ENCODE measurements at regions not wholly inside any gene's neighbourhood (a gene's known extent, or its start where the extent isn't known, plus 50 kb on each side); places are given as distances from the start of the nearest gene placed in this dataset.

DNA sequence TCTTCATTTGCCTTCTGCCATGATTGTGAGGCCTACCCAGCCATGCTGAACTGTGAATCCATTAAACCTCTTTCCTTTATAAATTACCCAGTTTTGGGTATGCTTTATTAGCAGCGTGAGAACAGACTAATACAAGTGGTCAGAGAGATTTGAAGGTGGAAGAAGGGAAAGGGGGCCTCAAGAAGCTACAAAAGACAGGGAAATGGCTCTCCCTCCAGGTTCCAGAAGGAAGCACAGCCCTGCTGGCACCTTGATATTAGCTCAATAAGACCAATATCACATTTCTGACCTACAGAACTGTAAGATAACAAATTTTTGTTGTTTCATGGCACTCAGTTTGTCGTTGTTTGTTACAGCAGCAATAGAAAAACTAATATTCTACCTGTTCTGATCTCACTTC is 536.5 kb upstream of the MARCKS start:
- H3K4me1 Mint-ChIP-seq = no peaks in the 10 kb centered on the region
- no peak overlapping the region for H3K27ac Mint-ChIP-seq
- H3K9me3 Mint-ChIP-seq = no peaks in the 10 kb centered on the region
- H3K36me3 Mint-ChIP-seq (ENCODE audit: low read depth) = no peaks in the 10 kb centered on the region
- ATAC-seq (ENCODE audit: low read depth) (no peak), DNase-seq (no peak)
- TF ChIP-seq, protein P1, sequence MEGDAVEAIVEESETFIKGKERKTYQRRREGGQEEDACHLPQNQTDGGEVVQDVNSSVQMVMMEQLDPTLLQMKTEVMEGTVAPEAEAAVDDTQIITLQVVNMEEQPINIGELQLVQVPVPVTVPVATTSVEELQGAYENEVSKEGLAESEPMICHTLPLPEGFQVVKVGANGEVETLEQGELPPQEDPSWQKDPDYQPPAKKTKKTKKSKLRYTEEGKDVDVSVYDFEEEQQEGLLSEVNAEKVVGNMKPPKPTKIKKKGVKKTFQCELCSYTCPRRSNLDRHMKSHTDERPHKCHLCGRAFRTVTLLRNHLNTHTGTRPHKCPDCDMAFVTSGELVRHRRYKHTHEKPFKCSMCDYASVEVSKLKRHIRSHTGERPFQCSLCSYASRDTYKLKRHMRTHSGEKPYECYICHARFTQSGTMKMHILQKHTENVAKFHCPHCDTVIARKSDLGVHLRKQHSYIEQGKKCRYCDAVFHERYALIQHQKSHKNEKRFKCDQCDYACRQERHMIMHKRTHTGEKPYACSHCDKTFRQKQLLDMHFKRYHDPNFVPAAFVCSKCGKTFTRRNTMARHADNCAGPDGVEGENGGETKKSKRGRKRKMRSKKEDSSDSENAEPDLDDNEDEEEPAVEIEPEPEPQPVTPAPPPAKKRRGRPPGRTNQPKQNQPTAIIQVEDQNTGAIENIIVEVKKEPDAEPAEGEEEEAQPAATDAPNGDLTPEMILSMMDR (IDR thresholded peaks at IDR 0.05) = no peak
- H3K4me3 Mint-ChIP-seq = no peak overlapping the region
- ChIA-PET CTCF (interaction anchor here (1.2 kb wide), 1 partner anchor 538 kb away, joined by 3 read pairs; no protein-coding TSS in a partner anchor), POLR2A (no interaction called here)
- intact Hi-C loops (cut with micrococcal nuclease) = no loop called here
- H3K27me3 Mint-ChIP-seq = no peaks in the 10 kb centered on the region

DNA sequence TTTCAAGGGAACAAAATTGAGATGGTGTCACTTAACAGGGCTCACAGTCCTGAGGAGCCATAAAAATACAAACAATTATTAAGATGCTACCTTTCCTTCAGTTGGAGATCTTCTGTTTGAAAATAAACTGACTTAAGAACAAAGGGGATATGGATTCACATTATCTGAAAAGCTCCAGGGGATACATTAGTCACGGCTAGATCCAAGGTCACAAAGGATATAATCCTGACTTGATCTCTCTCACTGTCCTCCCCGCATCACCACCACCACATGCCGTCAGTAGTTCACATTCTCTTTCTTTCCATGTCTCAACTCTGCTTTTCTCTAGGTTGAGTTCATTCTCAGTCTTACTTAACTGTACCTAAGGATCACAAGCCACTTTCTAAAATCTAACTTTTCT is 530.4 kb upstream of the MARCKS start:
- Mint-ChIP-seq H3K36me3 (ENCODE audit: low read depth) (no peaks in the 10 kb centered on the region), H3K9me3 (no peaks in the 10 kb centered on the region), H3K4me1 (no peaks in the 10 kb centered on the region), H3K4me3 (no peak overlapping the region), H3K27me3 (no peaks in the 10 kb centered on the region), H3K27ac (no peak overlapping the region)
- ATAC-seq (ENCODE audit: low read depth) (no peak), DNase-seq (no peak)
- ChIA-PET POLR2A (no interaction called here), CTCF (no interaction called here)
- TF ChIP-seq, protein P1 (IDR thresholded peaks at IDR 0.05) = no peak
- intact Hi-C loops (cut with micrococcal nuclease) = no loop called here

- H3K4me1 Mint-ChIP-seq = no peaks in the 10 kb centered on the region
- CTCF ChIA-PET = no interaction called here
- POLR2A ChIA-PET = no interaction called here
- DNase-seq = no peak
- TF ChIP-seq, protein P1 (IDR thresholded peaks at IDR 0.05) = no peak
- H3K36me3 Mint-ChIP-seq (ENCODE audit: low read depth) = no peaks in the 10 kb centered on the region
- intact Hi-C loops (cut with micrococcal nuclease) = no loop called here
- H3K27me3 Mint-ChIP-seq = no peaks in the 10 kb centered on the region
- no peak for ATAC-seq (ENCODE audit: low read depth)
- H3K27ac Mint-ChIP-seq = no peak overlapping the region
- H3K9me3 Mint-ChIP-seq = no peaks in the 10 kb centered on the region
- H3K4me3 Mint-ChIP-seq = no peak overlapping the region
Observed at GRCh38 chr6:113328886-113329381, 528.2 kb upstream of the MARCKS start.

DNA sequence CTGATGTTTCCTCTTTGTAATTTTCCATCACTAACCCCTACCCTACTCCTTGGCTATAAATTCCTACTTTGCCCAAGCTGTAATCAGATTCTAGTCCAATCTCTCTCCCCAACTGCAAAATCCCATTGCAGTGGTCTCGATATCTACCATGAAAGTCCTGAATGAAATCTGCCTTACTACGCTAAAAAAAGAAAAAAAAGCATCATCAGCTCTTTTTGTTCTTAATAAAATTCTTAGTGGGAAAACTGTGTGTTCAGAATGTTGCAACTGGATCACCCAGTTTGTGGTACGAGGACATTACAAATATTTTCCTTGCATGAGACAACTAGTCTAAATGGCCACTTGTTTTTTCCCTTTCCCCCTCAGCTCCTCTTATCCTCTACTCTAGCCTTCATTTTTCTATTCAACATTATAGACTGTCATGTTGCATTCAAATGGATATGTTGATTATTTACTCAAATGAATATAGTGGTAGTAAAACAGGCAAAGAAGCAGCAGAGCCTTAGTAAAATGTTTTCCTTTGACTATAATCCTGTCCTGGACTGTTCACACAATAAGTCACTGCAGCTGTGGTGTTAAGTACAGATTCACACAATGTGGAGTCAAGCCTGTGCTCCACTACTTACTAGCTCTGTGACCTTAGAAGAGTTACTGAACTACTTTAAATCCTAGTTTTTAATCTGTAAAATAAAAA is 527.1 kb upstream of the MARCKS start:
- H3K27ac Mint-ChIP-seq = no peak overlapping the region
- no peaks in the 10 kb centered on the region for H3K27me3 Mint-ChIP-seq
- DNase-seq = no peak
- POLR2A ChIA-PET = no interaction called here
- CTCF ChIA-PET = no interaction called here
- no peaks in the 10 kb centered on the region for H3K4me1 Mint-ChIP-seq
- TF ChIP-seq, protein P1 (IDR thresholded peaks at IDR 0.05) = no peak
- ATAC-seq (ENCODE audit: low read depth) = no peak
- H3K9me3 Mint-ChIP-seq = no peaks in the 10 kb centered on the region
- H3K4me3 Mint-ChIP-seq = no peak overlapping the region
- no peaks in the 10 kb centered on the region for H3K36me3 Mint-ChIP-seq (ENCODE audit: low read depth)
- intact Hi-C loops (cut with micrococcal nuclease) = no loop called here

GRCh38 chr6:113330636-113330946 is 526.6 kb upstream of the MARCKS start:
- no peak for ATAC-seq (ENCODE audit: low read depth)

More at GRCh38 chr6:113330636-113330946, 526.6 kb upstream of the MARCKS start:
- TF ChIP-seq, protein P1 (IDR thresholded peaks at IDR 0.05) = no peak
- Mint-ChIP-seq H3K36me3 (ENCODE audit: low read depth) (no peaks in the 10 kb centered on the region), H3K9me3 (no peaks in the 10 kb centered on the region), H3K27me3 (no peaks in the 10 kb centered on the region), H3K27ac (no peak overlapping the region), H3K4me3 (no peak overlapping the region), H3K4me1 (no peaks in the 10 kb centered on the region)
- ChIA-PET POLR2A (no interaction called here), CTCF (no interaction called here)
- intact Hi-C loops (cut with micrococcal nuclease) = no loop called here
- DNase-seq = no peak
